ENCODE measurements at regions not wholly inside any gene's neighbourhood (a gene's known extent, or its start where the extent isn't known, plus 50 kb on each side); places are given as distances from the start of the nearest gene placed in this dataset.

GRCh38 chr21:35827004-35827403, 233.3 kb downstream of the SETD4 start:
- no peak for TF ChIP-seq CTCF (IDR thresholded peaks at IDR 0.05)
- TF ChIP-seq POLR2A (IDR thresholded peaks at IDR 0.05): no peak

Measured in adrenal gland (tissue), 5 donors.